ENCODE measurements at regions not wholly inside any gene's neighbourhood (a gene's known extent, or its start where the extent isn't known, plus 50 kb on each side); places are given as distances from the start of the nearest gene placed in this dataset.

GRCh38 chr1:4428711-4429110 is 225.7 kb upstream of the AJAP1 start:
- CTCF ChIA-PET = no interaction called here
- no peak for DNase-seq (ENCODE audit: extremely low spot score)
- TF ChIP-seq ARNT (IDR thresholded peaks at IDR 0.05) = no peak
- TF ChIP-seq FOXK2 (IDR thresholded peaks at IDR 0.05) = no peak
- no peak for TF ChIP-seq FOXM1 (IDR thresholded peaks at IDR 0.05; ENCODE audit: borderline replicate concordance)
- TF ChIP-seq L3MBTL2 (conservative IDR thresholded peaks at IDR 0.05) = no peak
- TF ChIP-seq LEF1 (IDR thresholded peaks at IDR 0.05; ENCODE audit: borderline replicate concordance) = no peak
- no peak for TF ChIP-seq SUZ12 (IDR thresholded peaks at IDR 0.05)
- no peak for TF ChIP-seq SP1 (IDR thresholded peaks at IDR 0.05)
- TF ChIP-seq BHLHE40 (IDR thresholded peaks at IDR 0.05; ENCODE audit: borderline replicate concordance) = no peak
- TF ChIP-seq TARDBP (IDR thresholded peaks at IDR 0.05) = no peak
- no peak for TF ChIP-seq CTBP1 (IDR thresholded peaks at IDR 0.05; ENCODE audit: borderline replicate concordance)
- TF ChIP-seq FOXA1 (IDR thresholded peaks at IDR 0.05) = no peak
- no peak for TF ChIP-seq ZNF384 (IDR thresholded peaks at IDR 0.05)
- TF ChIP-seq HDGF (IDR thresholded peaks at IDR 0.05; ENCODE audit: borderline replicate concordance) = no peak
- TF ChIP-seq NFRKB (IDR thresholded peaks at IDR 0.05) = no peak
- POLR2A ChIA-PET = no interaction called here

GRCh38 chr1:4430406-4431365 is 223.7 kb upstream of the AJAP1 start:
- POLR2A ChIA-PET = no interaction called here
- no peak for DNase-seq (ENCODE audit: extremely low spot score)
- TF ChIP-seq ZNF384 (IDR thresholded peaks at IDR 0.05) (no peak), CTBP1 (IDR thresholded peaks at IDR 0.05; ENCODE audit: borderline replicate concordance) (no peak), HDGF (IDR thresholded peaks at IDR 0.05; ENCODE audit: borderline replicate concordance) (no peak), SP1 (IDR thresholded peaks at IDR 0.05) (no peak), TARDBP (IDR thresholded peaks at IDR 0.05) (no peak), NFRKB (IDR thresholded peaks at IDR 0.05) (no peak), LEF1 (IDR thresholded peaks at IDR 0.05; ENCODE audit: borderline replicate concordance) (no peak), SUZ12 (IDR thresholded peaks at IDR 0.05) (no peak), ELF4 (IDR thresholded peaks at IDR 0.05) (no peak), L3MBTL2 (conservative IDR thresholded peaks at IDR 0.05) (no peak), BHLHE40 (IDR thresholded peaks at IDR 0.05; ENCODE audit: borderline replicate concordance) (no peak), ARNT (IDR thresholded peaks at IDR 0.05) (no peak), PKNOX1 (IDR thresholded peaks at IDR 0.05) (no peak), FOXM1 (IDR thresholded peaks at IDR 0.05; ENCODE audit: borderline replicate concordance) (no peak), FOXK2 (IDR thresholded peaks at IDR 0.05) (no peak), FOXA1 (IDR thresholded peaks at IDR 0.05) (no peak)
- CTCF ChIA-PET = no interaction called here

GRCh38 chr1:4431491-4431890 is 222.9 kb upstream of the AJAP1 start:
- ChIA-PET POLR2A (no interaction called here), CTCF (no interaction called here)
- no peak for DNase-seq (ENCODE audit: extremely low spot score)
- no peak for TF ChIP-seq TARDBP (IDR thresholded peaks at IDR 0.05)
- TF ChIP-seq HDGF (IDR thresholded peaks at IDR 0.05; ENCODE audit: borderline replicate concordance) = no peak
- no peak for TF ChIP-seq ARNT (IDR thresholded peaks at IDR 0.05)
- no peak for TF ChIP-seq ELF4 (IDR thresholded peaks at IDR 0.05)
- TF ChIP-seq NFRKB (IDR thresholded peaks at IDR 0.05) = no peak
- no peak for TF ChIP-seq PKNOX1 (IDR thresholded peaks at IDR 0.05)
- no peak for TF ChIP-seq FOXK2 (IDR thresholded peaks at IDR 0.05)
- TF ChIP-seq FOXA1 (IDR thresholded peaks at IDR 0.05) = no peak
- TF ChIP-seq SP1 (IDR thresholded peaks at IDR 0.05) = no peak
- no peak for TF ChIP-seq ZNF384 (IDR thresholded peaks at IDR 0.05)
- no peak for TF ChIP-seq BHLHE40 (IDR thresholded peaks at IDR 0.05; ENCODE audit: borderline replicate concordance)
- no peak for TF ChIP-seq LEF1 (IDR thresholded peaks at IDR 0.05; ENCODE audit: borderline replicate concordance)
- no peak for TF ChIP-seq CTBP1 (IDR thresholded peaks at IDR 0.05; ENCODE audit: borderline replicate concordance)
- TF ChIP-seq L3MBTL2 (conservative IDR thresholded peaks at IDR 0.05) = no peak

DNA sequence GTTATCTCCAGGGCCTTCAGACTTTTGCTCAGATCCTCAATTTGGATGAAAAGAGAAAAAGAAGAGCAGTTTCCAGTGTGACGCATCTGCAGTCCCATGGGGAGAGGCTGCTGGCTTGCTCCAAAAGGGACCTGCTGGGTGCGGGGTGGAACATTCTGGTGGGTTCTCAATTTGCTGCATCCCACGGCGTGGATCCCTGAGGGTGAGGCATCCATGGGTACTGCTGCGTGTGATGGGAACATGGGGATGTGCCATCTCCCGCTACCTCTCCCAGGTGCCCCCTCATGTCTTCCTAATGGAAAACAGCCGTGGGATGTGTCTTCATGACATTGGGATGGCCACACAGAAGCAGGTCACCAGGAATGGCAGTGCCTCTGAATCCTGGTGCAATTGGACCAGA is 221.3 kb upstream of the AJAP1 start:
- CTCF ChIA-PET = no interaction called here
- POLR2A ChIA-PET = no interaction called here
- TF ChIP-seq ZNF384 (IDR thresholded peaks at IDR 0.05) (no peak), LEF1 (IDR thresholded peaks at IDR 0.05; ENCODE audit: borderline replicate concordance) (no peak), PKNOX1 (IDR thresholded peaks at IDR 0.05) (no peak), ELF4 (IDR thresholded peaks at IDR 0.05) (no peak), SUZ12 (IDR thresholded peaks at IDR 0.05) (no peak), BHLHE40 (IDR thresholded peaks at IDR 0.05; ENCODE audit: borderline replicate concordance) (no peak), FOXK2 (IDR thresholded peaks at IDR 0.05) (no peak), SP1 (IDR thresholded peaks at IDR 0.05) (no peak), NFRKB (IDR thresholded peaks at IDR 0.05) (no peak), L3MBTL2 (conservative IDR thresholded peaks at IDR 0.05) (no peak), CTBP1 (IDR thresholded peaks at IDR 0.05; ENCODE audit: borderline replicate concordance) (no peak), ARNT (IDR thresholded peaks at IDR 0.05) (no peak), FOXM1 (IDR thresholded peaks at IDR 0.05; ENCODE audit: borderline replicate concordance) (no peak), TARDBP (IDR thresholded peaks at IDR 0.05) (no peak), FOXA1 (IDR thresholded peaks at IDR 0.05) (no peak)
- no peak for DNase-seq (ENCODE audit: extremely low spot score)

GRCh38 chr1:4444086-4444485 is 210.3 kb upstream of the AJAP1 start:
- CTCF ChIA-PET = no interaction called here

More at GRCh38 chr1:4444086-4444485, 210.3 kb upstream of the AJAP1 start:
- TF ChIP-seq FOXK2 (IDR thresholded peaks at IDR 0.05) (no peak), SUZ12 (IDR thresholded peaks at IDR 0.05) (no peak), ZNF384 (IDR thresholded peaks at IDR 0.05) (no peak), NFRKB (IDR thresholded peaks at IDR 0.05) (no peak), SP1 (IDR thresholded peaks at IDR 0.05) (no peak), FOXA1 (IDR thresholded peaks at IDR 0.05) (no peak), L3MBTL2 (conservative IDR thresholded peaks at IDR 0.05) (no peak), PKNOX1 (IDR thresholded peaks at IDR 0.05) (no peak), FOXM1 (IDR thresholded peaks at IDR 0.05; ENCODE audit: borderline replicate concordance) (no peak), TARDBP (IDR thresholded peaks at IDR 0.05) (no peak), ARNT (IDR thresholded peaks at IDR 0.05) (no peak), LEF1 (IDR thresholded peaks at IDR 0.05; ENCODE audit: borderline replicate concordance) (no peak), CTBP1 (IDR thresholded peaks at IDR 0.05; ENCODE audit: borderline replicate concordance) (no peak)
- POLR2A ChIA-PET = no interaction called here
- no peak for DNase-seq (ENCODE audit: extremely low spot score)
